GM12892 (cell line): ENCODE measurements at regions not wholly inside any gene's neighbourhood (a gene's known extent, or its start where the extent isn't known, plus 50 kb on each side); places are given as distances from the start of the nearest gene placed in this dataset.

ENCODE experiments used
- POLR2A ChIP-seq: IDR thresholded peaks from 2 replicates; pipeline ENCODE4 v1.6.1; 2011; ENCODE audit warnings: low read depth, low read length, control low read depth
- POLR2AphosphoS5 ChIP-seq: IDR thresholded peaks from 2 replicates; pipeline ENCODE4 v1.6.1; 2011; ENCODE audit warnings: low read depth, low read length, control low read depth

GRCh38 chr2:156181208-156181607, 151.3 kb downstream of the NR4A2 start:
- TF ChIP-seq POLR2A: no peak
- no peak for TF ChIP-seq POLR2AphosphoS5
